IMR-90 (cell line): ENCODE measurements at regions not wholly inside any gene's neighbourhood (a gene's known extent, or its start where the extent isn't known, plus 50 kb on each side); places are given as distances from the start of the nearest gene placed in this dataset.

Experiments
- ATAC-seq: fragments of 200-7000 bp; cut with Tn5 transposase; 2 replicates; pipeline ENCODE4 v1.9.1; 2020; ENCODE audit warnings: low read depth, mild to moderate bottlenecking, moderate library complexity
- BruUV-seq: library from RNA; stranded (reverse); fragments of 400-500 nt; replicated peaks from 2 replicates; lab custom pipeline; 2021; lab: Mats Ljungman, UMichigan
- CTCF ChIA-PET: fragments of 300-600 bp; formaldehyde crosslinking; extraction: SDS; loops from one replicate; lab custom pipeline; 2021; ENCODE audit warnings: antibody characterized with exemption; lab: Yijun Ruan, JAX
- POLR2A ChIA-PET: fragments of 300-600 bp; sonication (Branson Sonifier 250); formaldehyde crosslinking; loops from one replicate; lab custom pipeline; 2022; ENCODE audit warnings: antibody characterized with exemption; ENCODE audit not compliant: unreplicated experiment; lab: Charles Lee
- DNase-seq: peaks from one replicate; pipeline ENCODE4 v3.0.0; 2013
- H2AFZ ChIP-seq: replicated peaks from 2 replicates; pipeline ENCODE3; 2013; ENCODE audit warnings: low read length, mild to moderate bottlenecking; ENCODE audit not compliant: poor library complexity
- H2AK5ac ChIP-seq: 2 replicates; pipeline ENCODE4 v1.6.1; 2013; ENCODE audit warnings: low read depth, low read length, inconsistent platforms
- H2AK9ac ChIP-seq: replicated peaks from 2 replicates; pipeline ENCODE3; 2013; ENCODE audit warnings: mild to moderate bottlenecking, low read depth, low read length, moderate library complexity; ENCODE audit not compliant: poor library complexity
- H2BK120ac ChIP-seq: 2 replicates; pipeline ENCODE4 v1.6.1; 2013; ENCODE audit warnings: low read depth, low read length, inconsistent platforms
- H2BK15ac ChIP-seq: 3 replicates; pipeline ENCODE4 v1.6.1; 2013; ENCODE audit warnings: low read depth, low read length, inconsistent platforms
- H2BK20ac ChIP-seq: 2 replicates; pipeline ENCODE4 v1.6.1; 2013; ENCODE audit warnings: low read depth, mild to moderate bottlenecking, inconsistent platforms, low read length, moderate library complexity
- H2BK5ac ChIP-seq: 2 replicates; pipeline ENCODE4 v1.6.1; 2013; ENCODE audit warnings: mild to moderate bottlenecking, low read depth, low read length, inconsistent platforms; ENCODE audit not compliant: poor library complexity, severe bottlenecking
- H3K14ac ChIP-seq: replicated peaks from 2 replicates; pipeline ENCODE4 v1.6.1; 2013; ENCODE audit warnings: low read depth, low read length, inconsistent platforms
- H3K18ac ChIP-seq: 2 replicates; pipeline ENCODE4 v1.6.1; 2013; ENCODE audit warnings: low read depth, low read length, control low read depth
- H3K23ac ChIP-seq: 2 replicates; pipeline ENCODE4 v1.6.1; 2013; ENCODE audit warnings: low read depth, low read length, inconsistent platforms
- H3K27ac ChIP-seq: 2 replicates; pipeline ENCODE4 v1.5.1; 2013; ENCODE audit warnings: mild to moderate bottlenecking, control low read depth, low read length; ENCODE audit not compliant: insufficient read depth
- H3K27me3 ChIP-seq: 2 replicates; pipeline ENCODE4 v1.6.1; 2013; ENCODE audit warnings: low read length; ENCODE audit not compliant: control insufficient read depth, insufficient read depth
- H3K36me3 ChIP-seq: 2 replicates; pipeline ENCODE4 v1.6.1; 2013; ENCODE audit warnings: low read length, mixed read lengths; ENCODE audit not compliant: control insufficient read depth, insufficient read depth
- H3K4ac ChIP-seq: 2 replicates; pipeline ENCODE4 v1.6.1; 2013; ENCODE audit warnings: low read depth, low read length, inconsistent platforms
- H3K4me1 ChIP-seq: 2 replicates; pipeline ENCODE4 v1.6.1; 2013; ENCODE audit warnings: low read length, mixed read lengths; ENCODE audit not compliant: control insufficient read depth, insufficient read depth
- H3K4me2 ChIP-seq: 2 replicates; pipeline ENCODE4 v1.6.1; 2013; ENCODE audit warnings: low read depth, mild to moderate bottlenecking, control low read depth, low read length, moderate library complexity
- H3K4me3 ChIP-seq: 2 replicates; pipeline ENCODE4 v1.5.1; 2013; ENCODE audit warnings: low read depth, mild to moderate bottlenecking, control low read depth, low read length, moderate library complexity; ENCODE audit not compliant: insufficient read depth
- H3K56ac ChIP-seq: 2 replicates; pipeline ENCODE4 v1.6.1; 2013; ENCODE audit warnings: low read length, inconsistent platforms; ENCODE audit not compliant: insufficient read depth; ENCODE audit errors: extremely low read depth
- H3K79me1 ChIP-seq, 2 experiments: 2 replicates each; pipeline ENCODE4 v1.6.1; 2013; ENCODE audit warnings: low read length in 2 of 2, inconsistent platforms in 1 of 2, low read depth in 1 of 2
- H3K9ac ChIP-seq: 2 replicates; pipeline ENCODE4 v1.6.1; 2013; ENCODE audit warnings: low read depth, low read length, control low read depth
- H3K9me1 ChIP-seq: 2 replicates; pipeline ENCODE4 v1.6.1; 2013; ENCODE audit warnings: low read length, inconsistent platforms; ENCODE audit not compliant: insufficient read depth
- H3K9me3 ChIP-seq: 2 replicates; pipeline ENCODE4 v1.6.1; 2013; ENCODE audit warnings: low read length; ENCODE audit not compliant: control insufficient read depth, insufficient read depth
- H4K20me1 ChIP-seq: 2 replicates; pipeline ENCODE4 v1.6.1; 2013; ENCODE audit warnings: low read length, inconsistent platforms; ENCODE audit not compliant: insufficient read depth
- H4K5ac ChIP-seq: 2 replicates; pipeline ENCODE4 v1.6.1; 2013; ENCODE audit warnings: mild to moderate bottlenecking, low read depth, low read length, control low read depth
- H4K8ac ChIP-seq, 2 experiments: 2 replicates each; pipeline ENCODE4 v1.6.1; 2013; ENCODE audit warnings: low read depth in 2 of 2, low read length in 2 of 2, control low read depth in 1 of 2, inconsistent platforms in 1 of 2
- H4K91ac ChIP-seq: 2 replicates; pipeline ENCODE4 v1.6.1; 2013; ENCODE audit warnings: low read depth, low read length, inconsistent platforms; ENCODE audit not compliant: insufficient read depth
- MAFK ChIP-seq: IDR thresholded peaks from 2 replicates; pipeline ENCODE4 v1.6.1; 2012; ENCODE audit warnings: low read depth, low read length, improper control_type of control experiment
- MXI1 ChIP-seq: IDR thresholded peaks from 2 replicates; pipeline ENCODE4 v1.6.1; 2012; ENCODE audit warnings: low read depth, mild to moderate bottlenecking, low read length, moderate library complexity, borderline replicate concordance
- RFX5 ChIP-seq: IDR thresholded peaks from 2 replicates; pipeline ENCODE4 v1.8.0; 2012; ENCODE audit warnings: low read depth, mild to moderate bottlenecking, low read length, moderate library complexity
- WGBS, 2 experiments: methylation state at CpG; one replicate each; pipeline versions ENCODE4 v1.1.5 to v1.1.7; 2013; ENCODE audit warnings: missing lambda C conversion rate in 2 of 2; ENCODE audit not compliant: insufficient read length in 1 of 2; ENCODE audit errors: extremely low coverage in 2 of 2; 5-methylcytosine and 5-hydroxymethylcytosine counted together
- dilution Hi-C: fragments of 300-500 bp; cut with HindIII; formaldehyde crosslinking; loops from one replicate; pipeline ENCODE4 v1.14.3; 2018; ENCODE audit warnings: low sequenced_read_pairs; ENCODE audit not compliant: unreplicated experiment
- in situ Hi-C: fragments of 300-500 bp; cut with MboI; formaldehyde crosslinking; loops from 3 replicates; pipeline ENCODE4 v1.14.3; 2019; ENCODE audit warnings: low sequenced_read_pairs, inconsistent platforms, mixed read lengths
- intact Hi-C: fragments of 100-400 bp; cut with micrococcal nuclease; formaldehyde crosslinking; loops from 2 replicates; pipeline ENCODE4 v1.10.0; 2022
- TF ChIP-seq, protein P1 (sequence below): fragments of 150-350 bp; IDR thresholded peaks from 2 replicates; pipeline ENCODE4 v1.6.1; 2016; ENCODE audit warnings: low read depth, mild to moderate bottlenecking, low read length, moderate library complexity, borderline replicate concordance

DNA sequence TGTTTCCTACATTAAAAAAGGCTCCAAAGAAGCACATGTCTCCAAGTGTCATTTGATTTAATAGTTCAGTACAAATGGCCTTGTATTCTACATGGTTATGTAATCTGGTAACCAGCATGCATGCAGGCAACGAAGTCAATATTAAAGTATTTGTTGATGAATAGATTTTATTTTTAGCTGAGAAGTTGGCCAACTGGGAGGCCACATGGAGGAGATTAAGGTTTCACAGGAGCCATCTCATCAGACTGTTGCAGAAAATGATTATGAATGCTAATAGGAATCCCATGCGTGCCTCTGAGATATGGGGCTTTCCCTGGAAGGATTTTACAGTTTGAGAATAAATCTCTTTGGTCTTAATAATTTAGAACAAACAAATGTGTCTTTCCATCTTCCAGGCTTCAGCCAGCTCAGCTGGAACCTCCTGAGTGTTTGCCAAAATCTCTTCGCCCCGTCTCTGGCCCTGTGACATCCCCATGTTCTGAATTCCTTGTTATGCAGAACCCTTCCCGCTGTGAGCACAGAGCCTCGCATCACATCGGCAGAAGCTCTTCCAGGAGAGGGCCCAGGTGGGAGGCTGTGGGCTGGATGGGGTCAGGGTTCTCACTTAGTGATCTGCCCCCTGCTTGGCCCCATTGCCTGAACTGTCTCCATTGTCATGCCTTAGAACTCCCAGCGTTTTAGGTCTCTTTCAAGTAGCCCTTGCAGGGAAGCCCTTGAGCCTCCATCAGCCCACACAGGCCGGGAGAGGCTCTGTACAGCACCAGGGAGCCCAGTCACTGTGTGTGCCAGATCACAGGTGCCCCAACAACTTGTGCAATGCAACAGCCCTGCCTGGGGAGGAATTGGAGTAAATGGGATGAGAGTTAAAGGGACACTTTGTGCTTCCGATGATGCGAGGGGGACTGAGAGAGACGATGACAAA is 190.5 kb upstream of the TWIST2 start (continued):
- TF ChIP-seq MXI1 = no peak

DNA sequence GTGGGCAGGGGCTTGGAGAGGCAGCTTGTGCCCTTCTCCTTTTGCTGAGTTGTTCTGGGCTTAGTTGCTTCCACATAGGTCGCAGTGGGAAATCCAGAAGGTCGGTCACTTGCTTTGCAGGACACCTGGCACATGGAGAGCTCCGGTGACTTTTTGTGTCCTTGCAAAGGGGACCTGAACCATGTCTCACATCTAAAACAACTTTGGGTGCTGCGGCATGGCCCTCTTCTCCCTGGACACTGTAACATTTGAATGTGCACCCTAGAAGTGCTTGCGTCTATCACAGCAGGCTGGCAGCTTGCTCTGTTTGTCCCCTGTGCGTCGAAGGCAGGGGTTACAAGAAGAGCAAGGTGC is 189.9 kb upstream of the TWIST2 start:
- no peak overlapping the region for H2AK9ac ChIP-seq
- H3K23ac ChIP-seq = no peak overlapping the region
- ATAC-seq (no peak), DNase-seq (no peak)
- H2AFZ ChIP-seq = no peak overlapping the region
- no peak overlapping the region for H3K4me2 ChIP-seq
- no peaks in the 10 kb centered on the region for H3K36me3 ChIP-seq
- no peaks in the 10 kb centered on the region for H3K79me1 ChIP-seq
- H4K8ac ChIP-seq = no peak overlapping the region
- in situ Hi-C loops = no loop called here
- POLR2A ChIA-PET = no interaction called here
- dilution Hi-C loops = no loop called here
- TF ChIP-seq RFX5 (no peak), MAFK (no peak)
- TF ChIP-seq, protein P1, sequence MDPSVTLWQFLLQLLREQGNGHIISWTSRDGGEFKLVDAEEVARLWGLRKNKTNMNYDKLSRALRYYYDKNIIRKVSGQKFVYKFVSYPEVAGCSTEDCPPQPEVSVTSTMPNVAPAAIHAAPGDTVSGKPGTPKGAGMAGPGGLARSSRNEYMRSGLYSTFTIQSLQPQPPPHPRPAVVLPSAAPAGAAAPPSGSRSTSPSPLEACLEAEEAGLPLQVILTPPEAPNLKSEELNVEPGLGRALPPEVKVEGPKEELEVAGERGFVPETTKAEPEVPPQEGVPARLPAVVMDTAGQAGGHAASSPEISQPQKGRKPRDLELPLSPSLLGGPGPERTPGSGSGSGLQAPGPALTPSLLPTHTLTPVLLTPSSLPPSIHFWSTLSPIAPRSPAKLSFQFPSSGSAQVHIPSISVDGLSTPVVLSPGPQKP = no peak
- H3K9ac ChIP-seq = no peak overlapping the region
- no peaks in the 10 kb centered on the region; the same call in 1 of the 2 replicates for H3K9me3 ChIP-seq
- CTCF ChIA-PET = no interaction called here
- no peak overlapping the region for H2BK5ac ChIP-seq
- no peak overlapping the region for H3K4me3 ChIP-seq
- no peaks in the 10 kb centered on the region for H3K9me1 ChIP-seq
- no peak overlapping the region for H2BK15ac ChIP-seq
- no peak overlapping the region for H2BK120ac ChIP-seq
- no peak overlapping the region for H2BK20ac ChIP-seq
- H3K56ac ChIP-seq = no peak overlapping the region
- H3K27ac ChIP-seq = no peak overlapping the region
- intact Hi-C loops = no loop called here
- no peak overlapping the region for H3K14ac ChIP-seq
- no peak overlapping the region for H2AK5ac ChIP-seq
- WGBS, 2 experiments = 79% methylated on average over 6 of the region's 7 CpGs; no CpG with 5 or more reads in 1 of the 2 experiments
- BruUV-seq = no TSS peak
- H3K4ac ChIP-seq = no peak overlapping the region
- no peaks in the 10 kb centered on the region; the same call in 1 of the 2 replicates for H3K4me1 ChIP-seq
- no peaks in the 10 kb centered on the region for H4K20me1 ChIP-seq
- H4K5ac ChIP-seq = no peak overlapping the region
- no peak overlapping the region for H4K91ac ChIP-seq
- H3K18ac ChIP-seq = no peak overlapping the region
- H3K27me3 ChIP-seq = no peaks in the 10 kb centered on the region; the same call in 1 of the 2 replicates
